HG02943 (cell line): ENCODE measurements at regions not wholly inside any gene's neighbourhood (a gene's known extent, or its start where the extent isn't known, plus 50 kb on each side); places are given as distances from the start of the nearest gene placed in this dataset.
"Not testable (repeated sequence)": the region's sequence is repeated elsewhere in the genome, so short reads cannot be mapped to it uniquely, and the experiment has no call there.

Experiments used
- ATAC-seq: cut with Tn5 transposase; IDR thresholded peaks from one replicate; pipeline ENCODE4 v1.9.1; 2021; ENCODE audit warnings: mild to moderate bottlenecking, low read depth, moderate library complexity; ENCODE audit not compliant: unreplicated experiment

- peak; percentile 14 for ATAC-seq
Observed at GRCh38 chr4:138113819-138114400, 128.2 kb downstream of the SLC7A11 start.

DNA sequence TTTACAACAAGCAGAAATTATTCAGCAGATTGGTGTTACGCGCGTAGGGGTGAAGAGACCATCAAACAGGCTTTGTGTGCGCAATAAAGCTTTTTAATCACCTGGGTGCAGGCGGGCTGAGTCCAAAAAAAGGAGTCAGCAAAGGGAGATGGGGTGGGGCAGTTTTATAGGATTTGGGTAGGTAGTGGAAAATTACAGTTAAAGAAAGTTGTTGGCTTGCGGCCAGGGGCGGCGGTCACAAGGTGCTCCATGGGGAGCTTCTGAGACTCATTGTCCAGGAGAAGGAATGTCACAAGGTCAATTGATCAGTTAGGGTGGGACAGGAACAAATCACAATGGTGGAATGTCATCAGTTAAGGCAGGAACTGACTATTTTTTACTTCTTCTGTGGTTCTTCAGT, 129.3 kb downstream of the SLC7A11 start:
- not testable (repeated sequence) for ATAC-seq

GRCh38 chr4:138112389-138112788, 129.8 kb downstream of the SLC7A11 start:
- no peak for ATAC-seq

DNA sequence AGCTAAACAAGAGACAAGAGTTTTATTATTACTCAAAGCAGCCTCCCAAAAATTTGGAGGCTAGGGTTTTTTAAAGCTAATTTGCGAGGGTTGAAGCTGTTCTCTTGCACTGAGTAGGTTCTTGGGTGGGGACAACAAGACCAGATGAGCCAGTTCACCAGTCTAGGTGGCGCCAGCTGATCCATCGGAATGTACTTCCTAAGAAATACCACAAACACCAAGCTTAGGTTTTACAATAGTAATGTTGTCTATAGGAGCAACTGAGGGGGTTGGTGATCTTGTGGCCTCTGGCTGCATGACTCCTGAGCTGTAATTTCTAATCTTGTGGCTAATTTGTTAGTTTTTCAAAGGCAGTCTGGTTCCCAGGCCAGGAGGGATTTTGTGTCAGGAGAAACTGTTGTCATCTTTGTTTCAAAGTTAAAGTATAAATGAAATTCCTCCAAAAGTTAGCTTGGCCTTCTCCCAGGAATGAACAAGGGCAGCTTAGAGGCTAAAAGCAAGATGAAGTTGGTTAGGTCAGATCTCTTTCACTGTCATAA, 130.6 kb downstream of the SLC7A11 start:
- ATAC-seq, result no peak

DNA sequence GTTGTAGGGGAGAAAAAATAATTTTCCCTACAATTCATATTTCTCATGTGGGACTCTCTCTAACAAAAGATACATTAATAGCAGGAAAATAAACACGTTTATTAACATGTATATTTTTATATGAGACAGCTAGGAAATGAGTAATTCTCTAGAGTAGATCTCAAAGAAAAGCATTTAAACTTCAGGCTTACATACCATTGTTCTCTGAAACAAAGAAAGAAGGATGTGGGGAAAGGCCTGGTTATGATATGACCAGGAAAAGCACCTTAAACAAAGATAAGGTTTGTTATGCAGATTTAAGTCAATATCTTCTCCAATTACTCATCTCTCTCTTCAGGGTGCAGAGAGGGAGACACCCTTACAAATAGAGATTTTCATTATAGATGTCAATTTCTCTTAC, 131.3 kb downstream of the SLC7A11 start:
- ATAC-seq, result no peak

- ATAC-seq, result no peak
Observed at GRCh38 chr4:138107023-138107422, 135.1 kb downstream of the SLC7A11 start.

DNA sequence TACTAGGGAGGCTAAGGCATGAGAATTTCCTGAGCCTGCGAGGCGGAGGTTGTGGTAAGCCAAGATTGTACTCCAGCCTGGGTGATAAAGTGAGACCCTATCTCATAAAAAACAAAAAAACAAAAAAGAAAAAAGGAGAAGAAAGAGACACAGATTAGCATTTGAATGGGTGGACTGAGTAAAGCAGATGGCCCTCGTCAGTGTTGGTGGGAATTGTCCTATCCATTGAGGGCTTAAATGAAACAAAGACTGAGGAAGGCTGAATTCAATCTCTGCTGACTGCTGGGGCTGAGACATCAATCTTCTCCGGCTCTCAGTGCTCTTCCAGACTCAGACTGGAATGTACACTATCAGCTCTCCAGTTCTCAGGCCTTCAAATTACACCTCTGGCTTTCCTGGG, 136.8 kb downstream of the SLC7A11 start:
- ATAC-seq, result no peak

- no peak for ATAC-seq
Observed at GRCh38 chr4:138104284-138104680, 137.9 kb downstream of the SLC7A11 start.

DNA sequence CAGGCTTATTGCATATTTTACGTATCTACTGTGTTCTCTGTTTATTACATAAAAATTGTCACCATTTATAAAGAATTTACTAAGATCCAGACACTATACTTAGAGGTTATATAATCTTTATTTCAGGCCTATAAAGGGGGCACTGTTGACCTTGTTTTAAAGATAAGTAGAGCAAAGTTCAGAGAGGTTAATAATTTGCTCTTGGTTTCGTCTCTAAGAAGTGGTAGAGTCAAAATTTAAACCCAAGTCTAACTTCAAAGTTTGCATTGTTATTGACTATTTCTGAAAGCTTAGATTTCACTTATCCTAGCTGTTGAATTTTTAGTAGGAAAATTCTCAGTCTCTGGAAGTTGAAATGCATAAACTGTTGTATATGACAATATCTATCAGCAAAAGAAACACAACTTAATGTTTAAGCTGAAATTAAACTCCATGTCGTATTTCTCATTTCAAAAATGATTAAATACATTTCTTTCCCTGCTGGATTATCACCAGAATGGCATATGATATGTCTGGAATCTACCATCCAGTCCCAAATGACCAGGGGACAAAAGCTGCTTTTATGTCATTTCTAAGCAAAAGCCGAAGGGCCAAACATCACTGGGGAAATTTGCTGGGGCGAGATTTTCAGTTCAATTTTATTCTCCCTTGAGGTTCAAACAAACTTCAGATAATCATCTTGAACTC, 138.4 kb downstream of the SLC7A11 start:
- ATAC-seq, result peak; percentile 74

GRCh38 chr4:138099385-138099784, 142.8 kb downstream of the SLC7A11 start:
- ATAC-seq, result no peak

DNA sequence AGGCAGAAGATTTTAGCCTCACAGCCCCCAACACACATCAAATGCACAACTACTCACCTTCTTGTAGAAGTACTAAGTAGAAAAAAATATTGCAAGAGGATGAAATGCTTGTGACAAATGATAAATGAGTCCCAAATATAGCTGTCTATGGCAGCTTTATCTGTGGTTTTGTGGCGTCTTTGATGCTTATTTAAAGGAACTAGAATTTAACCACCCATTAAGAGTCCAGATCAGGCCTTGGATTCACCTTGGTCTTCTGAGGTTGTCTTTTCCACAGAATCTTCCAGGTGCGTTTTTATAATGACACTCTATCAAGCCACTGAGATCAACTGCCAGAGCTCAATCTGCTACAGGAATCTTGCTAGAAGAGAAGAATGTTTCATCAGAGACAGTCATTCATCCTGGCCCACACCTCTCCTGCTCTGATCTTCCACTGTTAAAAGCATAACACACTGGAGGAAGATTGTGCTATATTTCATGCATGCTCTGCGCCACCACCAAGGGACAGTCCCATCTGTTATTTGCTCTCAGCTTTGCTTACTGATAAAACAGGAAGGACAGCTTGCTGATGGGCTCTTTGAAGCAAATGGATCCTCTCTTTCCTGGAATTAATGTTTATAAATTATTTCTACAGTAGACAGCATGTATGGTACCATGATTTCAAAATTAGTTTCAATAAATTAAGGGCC, 144.1 kb downstream of the SLC7A11 start:
- no peak for ATAC-seq

GRCh38 chr4:138096384-138097062, 145.6 kb downstream of the SLC7A11 start:
- no peak for ATAC-seq

GRCh38 chr4:138095378-138095777, 146.8 kb downstream of the SLC7A11 start:
- ATAC-seq, result no peak

GRCh38 chr4:138092060-138092459, 150.1 kb downstream of the SLC7A11 start:
- no peak for ATAC-seq

DNA sequence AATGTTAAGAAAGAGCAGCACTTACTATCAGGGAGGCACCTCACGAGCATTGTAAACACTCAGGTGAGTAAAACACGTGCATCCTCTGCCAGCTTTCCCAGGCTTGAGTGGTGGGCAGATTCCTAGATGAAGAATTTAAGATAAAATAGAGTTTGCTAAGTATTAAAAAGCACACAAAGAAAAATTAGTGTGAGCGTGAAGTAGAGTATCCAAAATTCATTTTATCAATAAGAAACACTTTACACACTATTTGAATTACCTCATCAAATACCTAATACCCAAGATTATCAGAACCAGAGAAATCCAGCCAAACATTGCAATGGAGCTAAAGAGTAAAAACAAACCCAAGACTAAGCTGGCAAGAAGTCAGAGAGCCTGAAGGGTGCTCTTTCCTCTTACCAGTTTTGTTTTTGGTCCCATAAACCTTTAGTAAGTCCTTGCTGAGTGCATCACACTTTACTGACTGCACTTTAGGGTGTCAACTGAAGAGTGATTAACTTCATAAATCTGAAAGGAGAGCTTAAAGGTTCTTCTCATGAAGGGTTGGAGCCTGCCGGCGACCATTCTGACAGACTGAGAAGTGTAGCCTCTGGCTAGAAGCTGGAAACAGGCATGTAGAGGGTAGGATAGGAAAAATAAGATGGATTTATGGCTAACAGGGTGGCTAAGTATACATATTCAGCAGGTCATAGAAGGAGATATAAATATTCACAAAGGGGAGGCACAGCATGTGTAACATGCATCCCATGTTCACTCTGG, 151.1 kb downstream of the SLC7A11 start:
- no peak for ATAC-seq

DNA sequence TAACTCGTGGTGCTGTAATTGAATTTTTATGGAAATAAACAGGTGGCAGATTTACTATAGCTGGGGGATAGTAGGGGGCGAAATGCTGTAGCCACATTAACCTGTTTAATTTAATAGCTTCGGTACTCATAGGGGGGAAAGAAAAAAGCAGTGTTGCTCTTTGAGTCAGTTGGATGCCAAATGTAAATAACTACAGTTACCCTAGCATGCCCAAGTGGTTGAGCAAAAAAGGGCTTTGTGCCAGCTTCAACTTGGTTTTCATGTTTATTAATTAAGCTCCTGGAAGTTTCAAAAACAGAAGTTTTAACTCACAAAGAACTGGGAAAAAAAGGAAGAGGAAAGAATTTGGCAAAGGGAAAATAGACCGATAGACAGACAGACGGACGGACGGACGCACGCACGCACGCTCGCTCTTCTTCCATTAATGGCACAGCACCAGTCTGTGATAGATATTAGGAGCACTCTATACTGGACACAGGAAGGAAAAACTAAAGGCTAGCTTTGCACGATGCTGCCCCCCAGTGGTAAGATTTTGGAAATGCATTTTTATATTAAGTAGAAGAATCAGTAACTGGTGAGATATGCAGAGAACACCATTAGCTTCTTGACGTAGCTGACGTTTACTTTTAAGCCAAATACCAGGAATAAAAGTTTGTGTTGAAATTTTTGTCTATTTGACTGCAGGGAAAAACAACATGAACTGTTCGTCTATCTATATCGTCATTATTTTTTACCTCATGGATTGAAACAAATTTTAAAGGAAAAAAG, 151.8 kb downstream of the SLC7A11 start:
- peak; percentile 80 for ATAC-seq

DNA sequence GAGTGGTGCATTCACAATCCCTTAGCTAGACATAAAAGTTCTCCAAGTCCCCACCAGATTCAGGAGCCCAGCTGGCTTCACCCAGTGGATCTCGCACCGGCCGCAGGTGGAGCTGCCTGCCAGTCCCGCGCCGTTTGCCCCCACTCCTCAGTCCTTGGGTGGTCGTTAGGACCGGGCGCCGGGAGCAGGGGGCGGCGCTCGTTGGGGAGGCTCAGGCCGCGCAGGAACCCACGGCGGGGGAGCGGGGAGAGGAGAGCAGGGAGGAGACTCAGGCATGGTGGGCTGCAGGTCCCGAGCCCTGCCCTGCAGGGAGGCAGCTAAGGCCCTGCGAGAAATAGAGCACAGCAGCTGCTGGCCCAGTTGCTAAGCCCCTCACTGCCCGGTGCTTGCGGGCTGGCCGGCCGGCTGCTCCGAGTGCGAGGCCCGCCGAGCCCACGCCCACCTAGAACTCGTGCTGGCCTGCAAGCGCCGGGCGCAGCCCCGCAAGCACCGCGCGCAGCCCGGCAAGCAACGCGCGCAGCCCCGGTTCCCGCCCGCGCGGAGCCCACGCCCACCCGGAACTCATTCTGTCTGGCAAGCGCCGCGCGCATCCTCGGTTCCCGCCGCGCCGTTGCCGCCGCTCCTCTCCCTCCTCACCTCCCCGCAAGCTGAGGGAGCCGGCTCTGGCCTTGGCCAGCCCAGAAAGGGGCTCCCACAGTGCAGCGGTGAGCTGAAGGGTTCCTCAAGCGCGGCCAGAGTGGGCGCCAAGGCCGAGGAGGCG, 153.5 kb downstream of the SLC7A11 start:
- no peak for ATAC-seq

DNA sequence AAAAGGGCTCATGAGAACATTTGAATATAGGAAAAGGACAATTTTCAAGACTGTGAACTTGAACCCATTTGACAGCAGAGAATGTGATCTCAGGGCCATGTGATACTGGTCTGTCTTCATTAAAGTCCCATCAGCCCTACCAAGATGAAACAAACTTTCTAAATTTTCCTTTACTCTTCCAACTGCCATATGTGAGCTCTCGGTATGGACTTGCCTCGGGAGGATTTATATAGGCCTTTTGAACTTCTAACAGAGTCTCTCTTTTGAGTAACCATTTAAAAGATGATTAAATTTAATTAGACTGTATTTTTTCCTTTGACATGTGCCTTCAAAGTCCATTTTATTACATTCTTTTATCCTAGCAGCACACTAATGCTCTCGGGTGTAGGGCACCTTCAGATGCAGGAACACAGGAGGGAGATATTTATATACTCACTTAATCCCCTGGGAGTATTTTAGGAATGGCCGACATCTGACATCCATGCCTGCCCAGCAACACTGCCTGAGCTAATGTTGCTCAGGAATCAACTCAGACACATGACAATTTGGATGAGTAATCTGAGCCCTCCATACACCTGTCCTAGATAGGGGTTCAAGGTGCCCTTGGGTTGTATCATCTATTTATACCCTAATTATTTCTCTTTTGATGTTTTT, 155.0 kb downstream of the SLC7A11 start:
- ATAC-seq, result no peak
